COR-L47 (cell line): ENCODE measurements at regions not wholly inside any gene's neighbourhood (a gene's known extent, or its start where the extent isn't known, plus 50 kb on each side); places are given as distances from the start of the nearest gene placed in this dataset.
"Not testable (repeated sequence)": the region's sequence is repeated elsewhere in the genome, so short reads cannot be mapped to it uniquely, and the experiment has no call there.

Experiments
- DNase-seq: peaks from one replicate; lab custom pipeline; 2025; lab: John Stamatoyannopoulos, UW

DNA sequence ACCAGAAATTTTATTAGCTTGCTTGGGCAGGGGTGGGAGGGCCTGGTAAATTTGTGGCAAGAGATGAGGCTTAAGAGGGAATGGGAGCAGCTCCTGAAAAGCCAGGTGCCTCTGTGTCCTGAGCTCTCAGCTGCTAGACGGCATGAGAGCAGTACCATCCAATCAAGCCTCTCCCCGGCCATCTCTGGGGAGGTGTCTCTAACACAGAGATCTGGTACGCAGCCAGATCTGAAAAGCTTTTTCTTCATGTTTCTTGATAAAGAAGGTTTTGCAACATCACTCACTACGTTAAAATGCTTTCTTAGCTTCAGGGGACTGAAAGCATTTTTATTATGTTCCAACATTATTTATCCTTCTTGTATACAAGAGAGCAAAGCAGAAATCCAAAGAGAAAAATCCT is 488.2 kb downstream of the RBFOX1 start:
- DNase-seq, result no peak

- no peak for DNase-seq
These were observed 473.2 kb downstream of the RBFOX1 start for GRCh38 chr16:7805686-7806396.

DNA sequence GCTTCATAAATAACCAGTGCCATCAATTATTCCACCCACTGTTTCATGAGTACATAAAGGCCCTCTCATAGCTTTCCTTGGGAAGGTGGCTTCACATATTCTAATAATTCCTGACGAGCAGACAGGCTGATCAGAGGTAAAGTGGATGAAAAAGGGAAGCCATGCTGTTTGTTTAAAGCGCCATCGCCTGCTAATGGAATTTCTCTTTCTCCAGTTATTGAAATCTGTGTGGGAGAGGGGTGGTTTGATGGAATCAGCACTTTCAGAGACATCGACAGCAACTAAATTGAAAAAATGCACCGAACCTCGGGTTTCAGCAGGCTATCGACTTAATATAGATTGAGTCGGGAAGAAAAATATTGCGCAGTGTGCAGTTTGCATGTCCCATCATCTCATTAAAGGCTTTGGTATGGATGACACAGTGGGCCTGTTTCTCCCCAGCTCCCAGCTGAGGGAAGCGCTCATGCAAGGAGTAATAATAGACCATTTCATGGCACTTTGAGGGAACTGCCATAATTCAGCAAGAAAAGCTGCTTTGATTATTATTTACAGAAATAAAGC is 472.1 kb downstream of the RBFOX1 start:
- no peak for DNase-seq

DNA sequence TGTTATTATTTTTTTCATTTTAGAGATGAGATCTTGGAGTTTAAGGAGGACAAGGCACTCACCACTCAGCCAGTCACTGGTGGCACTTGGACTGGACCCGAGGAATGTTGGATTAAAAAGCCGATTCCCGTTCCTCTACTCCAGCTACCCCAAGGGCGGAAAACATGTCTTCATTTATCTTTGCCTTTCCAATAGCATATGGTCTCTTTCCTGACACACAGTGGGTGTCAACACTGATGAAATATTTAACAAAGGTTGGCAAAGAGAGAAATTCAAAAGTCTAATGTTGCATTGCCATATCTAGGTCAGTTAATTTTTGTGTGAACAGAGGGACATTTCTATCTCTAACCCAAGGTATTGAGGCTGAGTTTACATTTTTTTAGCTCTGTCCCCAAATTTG is 459.7 kb downstream of the RBFOX1 start:
- DNase-seq, result no peak

DNA sequence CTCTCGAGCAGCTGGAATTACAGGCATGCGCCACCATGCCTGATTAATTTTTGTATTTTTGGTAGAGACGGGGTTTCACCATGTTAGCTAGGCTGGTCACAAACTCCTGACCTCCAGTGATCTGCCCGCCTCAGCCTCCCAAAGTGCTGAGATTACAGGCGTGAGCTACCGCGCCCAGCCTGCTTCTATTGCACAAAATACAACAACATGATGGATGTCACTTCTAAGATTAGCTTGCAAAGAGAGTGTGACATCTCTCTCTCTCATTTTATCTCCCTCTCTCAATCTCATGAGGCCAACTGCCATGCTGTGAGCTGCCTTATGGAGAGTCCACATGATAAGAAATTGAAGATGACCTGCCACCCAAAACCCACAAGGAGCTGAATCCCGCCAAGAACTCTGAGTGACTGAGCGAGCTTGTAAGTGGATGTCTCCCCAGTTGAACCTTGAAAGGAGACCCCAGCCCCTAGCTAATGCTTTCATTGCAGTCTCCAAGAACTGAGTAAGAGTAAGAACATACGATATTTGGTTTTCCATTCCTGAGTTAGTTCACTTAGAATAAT is 458.5 kb downstream of the RBFOX1 start:
- DNase-seq, result no peak

- DNase-seq, result no peak
These were observed 442.4 kb downstream of the RBFOX1 start for GRCh38 chr16:7775072-7775488.

- no peak for DNase-seq
These were observed 440.1 kb downstream of the RBFOX1 start for GRCh38 chr16:7772722-7773121.

- not testable (repeated sequence) for DNase-seq
These were observed 436.4 kb downstream of the RBFOX1 start for GRCh38 chr16:7769091-7769490.

- no peak for DNase-seq
These were observed 432.5 kb downstream of the RBFOX1 start for GRCh38 chr16:7765079-7765550.

GRCh38 chr16:7763111-7763510 is 430.5 kb downstream of the RBFOX1 start:
- DNase-seq, result no peak
